Peyer's patch (tissue), 4 donors: ENCODE measurements at regions not wholly inside any gene's neighbourhood (a gene's known extent, or its start where the extent isn't known, plus 50 kb on each side); places are given as distances from the start of the nearest gene placed in this dataset.

Experiments
- CTCF ChIP-seq, 6 experiments: fragments of 450-650 bp in 4 of 6; fragments of 200-600 bp in 2 of 6; sonication (generic) in 1 of 6; IDR thresholded peaks; one replicate each; pipeline ENCODE4 v1.5.1; 2017 to 2019; ENCODE audit warnings: antibody characterized with exemption in 6 of 6, mild to moderate bottlenecking in 3 of 6, moderate library complexity in 1 of 6
- POLR2A ChIP-seq, 2 donors: fragments of 450-650 bp; IDR thresholded peaks; one replicate each; pipeline ENCODE4 v1.5.1; 2017; ENCODE audit warnings: antibody characterized with exemption in 2 of 2, mild to moderate bottlenecking in 2 of 2, moderate library complexity in 2 of 2

- no peak for TF ChIP-seq POLR2A (IDR thresholded peaks at IDR 0.05)
- TF ChIP-seq CTCF (IDR thresholded peaks at IDR 0.05), result no peak
Measured at GRCh38 chrX:39811376-39811775, 286.4 kb downstream of the BCOR start.
